GM18508 (cell line): ENCODE measurements at regions not wholly inside any gene's neighbourhood (a gene's known extent, or its start where the extent isn't known, plus 50 kb on each side); places are given as distances from the start of the nearest gene placed in this dataset.

Source experiments
- ATAC-seq: cut with Tn5 transposase; IDR thresholded peaks from one replicate; pipeline ENCODE4 v1.9.1; 2021; ENCODE audit warnings: moderate number of reproducible peaks; ENCODE audit not compliant: insufficient read depth, unreplicated experiment

GRCh38 chrX:14209034-14209433 lies 179.3 kb upstream of the GEMIN8 start:
- no peak for ATAC-seq

DNA sequence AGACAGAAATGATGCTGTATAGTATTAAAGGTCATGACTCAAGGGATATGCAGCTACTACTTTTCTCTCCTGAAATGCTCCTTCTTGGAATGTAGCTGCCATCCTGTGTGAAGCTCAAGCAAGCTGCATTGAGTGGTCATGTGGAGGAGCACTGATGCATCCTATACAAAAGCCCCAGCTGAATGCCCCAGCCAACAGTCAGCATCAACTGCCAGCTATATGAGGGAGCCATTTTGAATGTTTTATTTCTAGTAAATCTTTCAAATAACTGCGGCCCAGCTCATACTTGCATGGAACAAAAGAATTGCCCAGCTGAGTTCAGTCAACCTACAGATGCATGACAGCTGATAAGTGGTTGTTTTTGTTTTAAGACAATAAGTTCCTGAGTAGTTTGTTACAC lies 165.0 kb upstream of the GEMIN8 start:
- no peak for ATAC-seq

GRCh38 chrX:14193547-14193946 lies 163.9 kb upstream of the GEMIN8 start:
- ATAC-seq = no peak

GRCh38 chrX:14173873-14174272 lies 144.2 kb upstream of the GEMIN8 start:
- ATAC-seq = no peak

DNA sequence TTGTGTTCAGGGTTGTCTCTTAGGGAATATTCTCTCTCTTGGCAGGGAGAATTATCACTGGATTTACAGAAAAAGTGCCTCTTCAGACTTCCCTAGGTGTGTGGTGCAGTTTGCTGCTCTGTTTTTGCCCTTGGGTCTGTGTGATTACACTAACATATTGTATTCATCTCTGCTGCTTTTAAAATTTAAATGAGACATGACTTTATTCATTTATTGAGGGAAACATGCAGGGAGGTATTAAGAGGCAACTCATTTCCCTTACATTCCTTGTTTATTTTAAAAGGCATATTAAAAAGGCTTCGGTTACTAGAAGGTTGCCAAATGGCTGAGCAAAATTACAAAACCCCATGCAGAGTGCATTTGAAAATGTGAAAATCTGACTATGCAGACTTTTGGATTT lies 135.1 kb upstream of the GEMIN8 start:
- no peak for ATAC-seq

- ATAC-seq = no peak
Measured at GRCh38 chrX:14125462-14125861, 95.8 kb upstream of the GEMIN8 start.

GRCh38 chrX:14124562-14124961 lies 94.9 kb upstream of the GEMIN8 start:
- no peak for ATAC-seq

DNA sequence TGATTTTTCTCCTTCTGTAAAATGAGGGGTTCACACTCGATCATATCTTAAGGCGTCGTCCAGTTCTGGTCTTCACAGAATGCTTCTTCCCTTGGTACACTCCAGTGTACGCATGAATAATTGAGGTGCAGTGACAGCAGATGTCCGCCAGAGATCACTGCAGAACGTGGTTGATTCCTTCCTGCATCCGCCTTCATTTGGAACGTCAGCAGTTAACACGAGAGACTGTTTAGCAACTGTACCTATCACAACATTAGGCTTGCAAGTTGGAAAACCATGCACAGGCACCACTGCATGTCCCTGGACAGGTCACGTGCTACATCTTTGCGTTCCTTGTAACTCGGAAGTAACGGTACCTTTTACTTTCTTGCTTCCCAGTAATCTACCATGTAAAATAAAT lies 66.0 kb upstream of the GEMIN8 start:
- peak; percentile 62 for ATAC-seq

DNA sequence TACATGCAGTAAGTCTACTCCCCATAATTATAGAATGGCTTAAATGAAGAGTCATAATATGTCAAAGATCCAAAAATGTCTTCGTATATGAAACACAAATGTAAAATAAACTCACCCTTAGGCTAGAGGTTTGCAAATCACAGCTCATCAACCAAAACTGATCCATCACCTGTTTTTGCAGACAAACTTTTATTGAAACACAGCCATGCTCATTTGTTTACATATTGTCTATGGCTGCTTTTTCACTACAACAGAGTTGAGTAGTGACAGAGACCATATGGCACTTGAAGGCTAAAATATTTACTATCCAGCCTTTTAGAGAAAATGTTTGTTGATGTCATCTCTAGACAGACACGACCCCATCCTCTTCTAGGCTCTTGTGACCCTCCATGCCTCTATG lies 64.5 kb upstream of the GEMIN8 start:
- ATAC-seq = no peak

DNA sequence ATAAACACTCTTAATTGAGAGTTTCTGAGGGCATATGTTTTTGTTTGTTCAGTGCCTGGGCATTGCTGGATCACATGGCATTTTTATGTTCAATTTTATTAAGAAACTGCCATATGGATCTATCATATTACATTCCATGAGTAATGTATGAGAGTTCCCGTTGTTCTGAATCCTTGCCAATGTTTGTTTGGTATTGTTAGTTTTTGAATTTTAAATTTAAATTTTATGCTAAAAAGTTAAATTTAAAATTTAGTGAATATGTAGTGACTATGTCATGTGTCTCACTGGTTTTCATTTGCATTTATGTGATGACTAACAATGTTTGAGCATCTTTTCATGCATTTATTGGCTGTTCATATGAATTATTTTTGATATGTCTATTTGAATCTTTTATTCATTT lies 54.8 kb upstream of the GEMIN8 start:
- no peak for ATAC-seq

DNA sequence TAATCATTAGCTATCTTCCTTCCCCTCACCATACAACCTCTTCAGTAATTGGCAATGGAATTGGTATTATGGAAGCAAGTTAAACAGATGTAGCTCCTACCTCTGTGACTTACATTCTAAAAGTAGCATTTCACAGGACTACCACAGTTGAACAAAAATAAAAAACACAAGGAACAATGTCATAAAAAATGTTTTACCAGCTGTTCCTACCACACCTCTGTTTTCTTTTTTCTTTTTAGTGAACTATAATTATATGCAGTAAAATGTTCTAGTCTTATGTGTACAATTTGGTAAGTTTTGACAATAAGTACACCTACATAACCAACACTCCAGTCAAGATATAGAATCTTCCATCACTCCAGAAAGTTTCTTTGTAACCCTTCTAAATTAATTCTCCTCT lies 54.1 kb upstream of the GEMIN8 start:
- ATAC-seq = no peak

DNA sequence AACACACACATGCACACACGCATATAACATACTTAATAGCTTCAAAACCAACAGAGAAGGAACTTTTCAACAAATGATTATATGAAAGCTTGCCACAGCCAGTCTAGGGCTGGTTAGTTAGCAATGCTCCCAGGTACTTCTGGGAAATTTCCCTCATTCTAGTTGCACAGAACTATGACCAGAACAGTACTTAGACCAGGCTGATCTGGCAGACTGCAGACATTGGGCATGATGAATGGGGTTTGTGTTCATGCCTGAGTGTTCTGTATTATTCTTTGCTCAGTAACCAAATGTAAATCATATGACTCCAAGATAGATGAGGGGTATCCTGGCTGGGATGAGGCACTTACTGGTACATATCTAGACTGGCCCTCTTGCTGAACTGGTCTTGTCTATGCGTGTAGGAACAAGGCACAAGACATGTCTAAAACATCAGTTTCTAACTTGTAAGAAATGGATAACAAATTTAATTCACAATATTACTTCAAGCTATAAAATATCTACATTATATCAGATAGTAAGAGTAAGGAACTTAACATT lies 50.3 kb upstream of the GEMIN8 start:
- ATAC-seq = no peak
